ENCODE measurements at regions not wholly inside any gene's neighbourhood (a gene's known extent, or its start where the extent isn't known, plus 50 kb on each side); places are given as distances from the start of the nearest gene placed in this dataset.

DNA sequence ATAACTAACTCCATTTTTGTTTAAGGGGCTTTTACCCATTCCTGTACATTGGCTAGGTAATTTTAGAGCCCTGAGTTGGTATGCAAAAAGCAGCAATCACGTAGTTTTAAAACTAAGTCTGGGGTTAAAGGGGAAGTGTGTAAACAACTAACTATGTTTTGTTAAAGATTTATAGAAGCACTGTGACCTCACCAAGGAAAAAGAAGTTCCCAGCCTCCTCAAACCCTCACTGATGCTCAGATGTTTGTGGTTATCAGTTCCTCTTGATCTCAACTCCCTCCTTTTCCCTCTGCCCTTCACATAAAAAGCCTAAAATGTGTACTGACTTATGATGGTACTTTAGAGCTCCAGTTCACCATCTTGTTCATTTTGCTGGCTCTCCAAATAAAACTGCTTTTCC, 119.9 kb upstream of the IRX6 start:
- TF ChIP-seq, protein P1, sequence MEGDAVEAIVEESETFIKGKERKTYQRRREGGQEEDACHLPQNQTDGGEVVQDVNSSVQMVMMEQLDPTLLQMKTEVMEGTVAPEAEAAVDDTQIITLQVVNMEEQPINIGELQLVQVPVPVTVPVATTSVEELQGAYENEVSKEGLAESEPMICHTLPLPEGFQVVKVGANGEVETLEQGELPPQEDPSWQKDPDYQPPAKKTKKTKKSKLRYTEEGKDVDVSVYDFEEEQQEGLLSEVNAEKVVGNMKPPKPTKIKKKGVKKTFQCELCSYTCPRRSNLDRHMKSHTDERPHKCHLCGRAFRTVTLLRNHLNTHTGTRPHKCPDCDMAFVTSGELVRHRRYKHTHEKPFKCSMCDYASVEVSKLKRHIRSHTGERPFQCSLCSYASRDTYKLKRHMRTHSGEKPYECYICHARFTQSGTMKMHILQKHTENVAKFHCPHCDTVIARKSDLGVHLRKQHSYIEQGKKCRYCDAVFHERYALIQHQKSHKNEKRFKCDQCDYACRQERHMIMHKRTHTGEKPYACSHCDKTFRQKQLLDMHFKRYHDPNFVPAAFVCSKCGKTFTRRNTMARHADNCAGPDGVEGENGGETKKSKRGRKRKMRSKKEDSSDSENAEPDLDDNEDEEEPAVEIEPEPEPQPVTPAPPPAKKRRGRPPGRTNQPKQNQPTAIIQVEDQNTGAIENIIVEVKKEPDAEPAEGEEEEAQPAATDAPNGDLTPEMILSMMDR (IDR thresholded peaks at IDR 0.05; ENCODE audit: low read depth, low read length): no peak
- DNase-seq (ENCODE audit: low read depth in 2 of 2): no peak
- no peak overlapping the region for H3K4me3 ChIP-seq (replicated peaks in 1 of 2; ENCODE audit: low read depth in 2 of 2, low read length in 2 of 2)

- no peak for DNase-seq (ENCODE audit: low read depth in 2 of 2)
- TF ChIP-seq, protein P1 (IDR thresholded peaks at IDR 0.05; ENCODE audit: low read depth, low read length): no peak
- no peak overlapping the region for H3K4me3 ChIP-seq (replicated peaks in 1 of 2; ENCODE audit: low read depth in 2 of 2, low read length in 2 of 2)
Observed at GRCh38 chr16:55204923-55205322, 119.1 kb upstream of the IRX6 start.

DNA sequence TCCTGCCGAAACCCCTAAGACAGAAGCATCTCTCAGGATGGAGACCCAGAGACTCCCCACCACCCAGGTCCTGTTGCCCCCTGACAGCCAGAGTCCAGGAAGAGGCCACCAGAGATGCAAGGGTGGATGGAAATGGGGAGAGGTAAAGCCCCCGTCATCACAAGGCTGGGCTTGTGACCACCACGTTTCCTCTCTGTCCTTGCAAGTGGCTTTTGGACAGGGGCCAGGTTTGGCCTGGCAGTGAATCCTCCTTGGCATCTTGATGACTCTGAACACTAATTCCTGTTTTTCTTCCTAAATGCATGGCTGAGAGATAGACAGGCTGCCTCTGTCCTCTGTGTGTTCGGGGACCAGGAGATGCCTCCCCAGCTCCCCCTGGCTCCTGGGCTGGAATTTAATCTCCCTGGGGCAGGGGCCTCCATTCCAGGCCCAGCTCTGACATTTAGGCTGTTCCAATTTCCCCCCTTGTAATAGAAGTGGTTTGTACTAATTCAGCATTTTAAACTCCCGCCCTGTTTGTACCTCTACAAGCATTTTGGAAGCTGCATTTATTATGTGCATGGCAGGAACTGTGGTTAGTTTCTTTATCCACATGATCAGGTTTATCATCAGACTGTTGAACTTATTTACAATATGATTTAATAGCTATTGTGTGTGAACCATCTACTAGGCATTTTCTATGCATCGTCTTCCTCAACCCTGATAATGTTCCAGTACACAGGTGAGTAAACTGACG, 116.1 kb upstream of the IRX6 start:
- TF ChIP-seq, protein P1 (IDR thresholded peaks at IDR 0.05; ENCODE audit: low read depth, low read length): no peak
- H3K4me3 ChIP-seq (replicated peaks in 1 of 2; ENCODE audit: low read depth in 2 of 2, low read length in 2 of 2): no peak overlapping the region
- DNase-seq (ENCODE audit: low read depth in 2 of 2): no peak

DNA sequence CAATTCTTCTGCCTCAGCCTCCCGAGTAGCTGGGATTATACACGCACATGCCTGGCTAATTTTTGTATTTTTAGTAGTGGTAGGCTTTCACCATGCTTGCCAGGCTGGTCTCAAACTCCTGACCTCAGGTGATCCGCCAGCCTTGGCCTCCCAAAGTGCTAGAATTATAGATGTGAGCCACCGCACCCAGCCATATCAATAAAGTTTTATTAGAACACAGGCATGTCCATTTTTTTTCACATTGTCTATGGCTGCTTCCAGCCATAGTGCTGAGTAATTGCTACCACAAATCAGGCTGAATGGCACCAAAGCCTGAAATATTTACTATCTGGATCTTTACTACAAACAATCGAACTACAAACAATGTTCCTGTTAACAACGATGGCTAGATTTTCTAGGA, 114.4 kb upstream of the IRX6 start:
- H3K4me3 ChIP-seq (replicated peaks in 1 of 2; ENCODE audit: low read depth in 2 of 2, low read length in 2 of 2): no peak overlapping the region
- no peak for DNase-seq (ENCODE audit: low read depth in 2 of 2)
- TF ChIP-seq, protein P1 (IDR thresholded peaks at IDR 0.05; ENCODE audit: low read depth, low read length): no peak

- no peak overlapping the region for H3K4me3 ChIP-seq (replicated peaks in 1 of 2; ENCODE audit: low read depth in 2 of 2, low read length in 2 of 2)
- no peak for DNase-seq (ENCODE audit: low read depth in 2 of 2)
- TF ChIP-seq, protein P1 (IDR thresholded peaks at IDR 0.05; ENCODE audit: low read depth, low read length): no peak
Observed at GRCh38 chr16:55212791-55213190, 111.2 kb upstream of the IRX6 start.

GRCh38 chr16:55214412-55214811, 109.6 kb upstream of the IRX6 start:
- no peak for DNase-seq (ENCODE audit: low read depth in 2 of 2)

More at GRCh38 chr16:55214412-55214811, 109.6 kb upstream of the IRX6 start:
- no peak overlapping the region for H3K4me3 ChIP-seq (replicated peaks in 1 of 2; ENCODE audit: low read depth in 2 of 2, low read length in 2 of 2)
- TF ChIP-seq, protein P1 (IDR thresholded peaks at IDR 0.05; ENCODE audit: low read depth, low read length): no peak

Data from cardiac fibroblast (primary cell).